ENCODE measurements at regions not wholly inside any gene's neighbourhood (a gene's known extent, or its start where the extent isn't known, plus 50 kb on each side); places are given as distances from the start of the nearest gene placed in this dataset.

GRCh38 chrX:137151403-137151802, 117.6 kb upstream of the GPR101 start:
- TF ChIP-seq, protein P1, sequence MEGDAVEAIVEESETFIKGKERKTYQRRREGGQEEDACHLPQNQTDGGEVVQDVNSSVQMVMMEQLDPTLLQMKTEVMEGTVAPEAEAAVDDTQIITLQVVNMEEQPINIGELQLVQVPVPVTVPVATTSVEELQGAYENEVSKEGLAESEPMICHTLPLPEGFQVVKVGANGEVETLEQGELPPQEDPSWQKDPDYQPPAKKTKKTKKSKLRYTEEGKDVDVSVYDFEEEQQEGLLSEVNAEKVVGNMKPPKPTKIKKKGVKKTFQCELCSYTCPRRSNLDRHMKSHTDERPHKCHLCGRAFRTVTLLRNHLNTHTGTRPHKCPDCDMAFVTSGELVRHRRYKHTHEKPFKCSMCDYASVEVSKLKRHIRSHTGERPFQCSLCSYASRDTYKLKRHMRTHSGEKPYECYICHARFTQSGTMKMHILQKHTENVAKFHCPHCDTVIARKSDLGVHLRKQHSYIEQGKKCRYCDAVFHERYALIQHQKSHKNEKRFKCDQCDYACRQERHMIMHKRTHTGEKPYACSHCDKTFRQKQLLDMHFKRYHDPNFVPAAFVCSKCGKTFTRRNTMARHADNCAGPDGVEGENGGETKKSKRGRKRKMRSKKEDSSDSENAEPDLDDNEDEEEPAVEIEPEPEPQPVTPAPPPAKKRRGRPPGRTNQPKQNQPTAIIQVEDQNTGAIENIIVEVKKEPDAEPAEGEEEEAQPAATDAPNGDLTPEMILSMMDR (IDR thresholded peaks at IDR 0.05): no peak
- no peak for TF ChIP-seq POLR2A (IDR thresholded peaks at IDR 0.05)

Data from adrenal gland (tissue), 5 donors.